SK-N-MC (cell line): ENCODE measurements at regions not wholly inside any gene's neighbourhood (a gene's known extent, or its start where the extent isn't known, plus 50 kb on each side); places are given as distances from the start of the nearest gene placed in this dataset.

Source experiments
- DNase-seq: peaks from one replicate; pipeline ENCODE4 v3.0.0-alpha.2; 2011; ENCODE audit warnings: low read depth, low spot score
- H3K27ac ChIP-seq: fragments of 200-600 bp; sonication (generic); 2 replicates; pipeline ENCODE4 v1.5.1; 2016; ENCODE audit warnings: mixed run types
- H3K36me3 ChIP-seq: fragments of 200-600 bp; sonication (generic); 2 replicates; pipeline ENCODE4 v1.6.1; 2017; ENCODE audit warnings: antibody characterized with exemption, low read length, mixed read lengths; ENCODE audit not compliant: insufficient read depth
- H3K4me3 ChIP-seq: fragments of 200-600 bp; sonication (generic); 2 replicates; pipeline ENCODE4 v1.5.1; 2016
- H3K9ac ChIP-seq: fragments of 200-600 bp; sonication (generic); 2 replicates; pipeline ENCODE4 v1.8.0; 2017; ENCODE audit warnings: mixed run types, mixed read lengths; ENCODE audit not compliant: insufficient read length
- H3K9me3 ChIP-seq: fragments of 200-600 bp; sonication (generic); 2 replicates; pipeline ENCODE4 v1.6.1; 2017; ENCODE audit warnings: low read depth, mild to moderate bottlenecking, antibody characterized with exemption, low read length, moderate library complexity, mixed read lengths
- EZH2 ChIP-seq: fragments of 200-600 bp; sonication (generic); IDR thresholded peaks from one replicate; pipeline ENCODE4 v1.6.1; 2017; ENCODE audit warnings: antibody characterized with exemption
- FOXP2 ChIP-seq: optimal IDR thresholded peaks from 2 replicates; pipeline ENCODE3; 2011; ENCODE audit warnings: mild to moderate bottlenecking, moderate library complexity; ENCODE audit not compliant: insufficient read depth; ENCODE audit errors: extremely low read length, control extremely low read depth
- POLR2AphosphoS5 ChIP-seq: IDR thresholded peaks from 2 replicates; pipeline ENCODE4 v1.6.1; 2012; ENCODE audit warnings: mild to moderate bottlenecking, low read depth, low read length, borderline replicate concordance

DNA sequence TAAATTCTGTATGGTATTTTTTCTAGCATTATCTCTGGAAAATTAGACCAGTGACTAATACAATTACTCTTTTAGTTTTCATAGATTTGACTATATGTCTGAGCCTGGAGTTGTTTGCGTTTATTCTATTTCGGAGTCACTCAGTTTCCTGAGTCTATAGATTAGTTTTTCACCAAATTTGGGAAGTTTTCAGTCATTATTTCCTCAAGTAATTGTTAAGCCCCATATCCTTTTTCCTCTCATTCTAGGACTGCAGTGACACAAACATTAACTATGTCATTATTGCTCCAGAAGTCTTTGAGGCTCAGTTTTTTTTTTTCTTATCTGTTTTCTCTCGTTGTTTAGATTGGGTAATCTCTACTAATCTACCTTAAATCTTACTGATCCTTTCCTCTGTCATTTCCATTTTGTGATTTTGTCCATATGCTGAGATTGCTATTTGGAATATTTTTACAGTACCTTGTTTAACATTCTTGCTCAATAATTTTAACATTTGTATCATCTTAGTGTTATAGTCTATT lies 886.2 kb downstream of the LTN1 start:
- no peak overlapping the region for H3K9ac ChIP-seq
- no peaks in the 10 kb centered on the region for H3K9me3 ChIP-seq
- no peak overlapping the region for H3K4me3 ChIP-seq
- H3K36me3 ChIP-seq: no peaks in the 10 kb centered on the region
- no peak overlapping the region for H3K27ac ChIP-seq
- no peak for DNase-seq
- TF ChIP-seq FOXP2 (no peak), EZH2 (no peak), POLR2AphosphoS5 (no peak)

DNA sequence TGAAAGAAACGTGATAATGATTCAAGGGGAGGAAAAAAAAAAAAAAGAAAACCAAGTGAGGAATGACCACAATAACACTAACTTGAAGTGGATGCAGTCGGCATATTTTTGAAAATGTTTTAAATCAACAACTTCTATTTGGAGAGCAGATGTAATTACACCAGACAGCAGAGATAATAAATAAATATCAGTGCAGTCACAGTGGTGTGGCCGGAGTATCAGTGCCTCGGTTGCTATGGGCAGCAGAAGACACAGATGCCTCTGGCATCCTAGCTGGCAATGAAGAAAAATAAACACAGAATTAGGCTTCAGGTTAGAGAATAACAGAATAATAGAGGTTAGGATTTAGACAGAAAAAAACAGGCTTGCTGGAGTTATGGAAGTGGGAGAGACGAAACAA lies 888.3 kb downstream of the LTN1 start:
- H3K9me3 ChIP-seq: no peaks in the 10 kb centered on the region
- H3K9ac ChIP-seq: no peak overlapping the region
- no peak overlapping the region for H3K4me3 ChIP-seq
- no peak for TF ChIP-seq EZH2
- no peak for TF ChIP-seq FOXP2
- no peak for TF ChIP-seq POLR2AphosphoS5
- DNase-seq: no peak
- no peak overlapping the region for H3K27ac ChIP-seq
- H3K36me3 ChIP-seq: no peaks in the 10 kb centered on the region

DNA sequence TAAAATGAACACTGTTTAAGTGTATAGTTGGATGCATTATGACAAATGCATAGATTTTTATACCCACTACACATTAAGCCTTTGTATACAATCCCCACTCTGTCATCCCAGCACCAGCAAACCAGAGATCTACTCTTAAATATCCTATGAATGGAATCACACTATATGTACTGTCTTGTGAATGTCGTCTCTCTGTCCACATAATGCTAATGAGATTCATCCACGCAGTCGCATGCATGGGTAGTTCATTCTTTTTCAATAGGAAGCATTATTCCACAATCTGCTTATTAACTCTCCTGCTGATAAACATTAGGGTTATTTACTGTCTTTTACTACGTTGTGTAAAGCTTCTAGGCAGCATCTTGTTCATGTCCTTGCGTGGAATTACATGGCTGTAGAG lies 892.3 kb downstream of the LTN1 start:
- Histone ChIP-seq H3K9ac (no peak overlapping the region), H3K36me3 (no peaks in the 10 kb centered on the region), H3K4me3 (no peak overlapping the region), H3K27ac (no peak overlapping the region), H3K9me3 (no peaks in the 10 kb centered on the region)
- no peak for DNase-seq
- TF ChIP-seq FOXP2 (no peak), EZH2 (no peak), POLR2AphosphoS5 (no peak)

- Histone ChIP-seq H3K9me3 (no peaks in the 10 kb centered on the region), H3K36me3 (no peaks in the 10 kb centered on the region), H3K27ac (no peak overlapping the region), H3K4me3 (no peak overlapping the region), H3K9ac (no peak overlapping the region)
- no peak for DNase-seq
- TF ChIP-seq FOXP2 (no peak), POLR2AphosphoS5 (no peak), EZH2 (no peak)
These were observed 893.5 kb downstream of the LTN1 start for GRCh38 chr21:28099001-28099705.

DNA sequence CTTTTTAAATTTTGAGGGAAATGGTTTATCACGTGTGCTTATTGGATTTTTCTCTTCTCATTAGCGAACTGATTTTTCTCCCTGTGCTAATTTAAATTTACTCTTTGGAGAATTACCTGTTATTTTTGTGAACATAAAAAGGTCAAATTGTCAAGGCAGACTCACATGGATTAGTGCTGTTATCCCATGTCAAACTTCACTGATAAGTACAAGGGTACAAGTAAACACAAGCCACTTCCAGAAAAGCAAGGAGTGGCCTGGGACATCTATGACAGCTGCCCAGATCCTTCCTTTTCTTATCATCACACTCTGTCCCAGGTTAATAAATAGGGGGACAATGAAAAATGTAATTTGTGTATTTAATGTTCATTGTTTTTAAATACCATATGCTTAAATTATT lies 901.2 kb downstream of the LTN1 start:
- TF ChIP-seq POLR2AphosphoS5 (no peak), EZH2 (no peak), FOXP2 (no peak)
- no peak overlapping the region for H3K4me3 ChIP-seq
- DNase-seq: no peak
- no peaks in the 10 kb centered on the region for H3K9me3 ChIP-seq
- no peak overlapping the region for H3K27ac ChIP-seq
- H3K36me3 ChIP-seq: no peaks in the 10 kb centered on the region
- no peak overlapping the region for H3K9ac ChIP-seq

GRCh38 chr21:28090546-28090945 lies 902.1 kb downstream of the LTN1 start:
- H3K36me3 ChIP-seq: no peaks in the 10 kb centered on the region
- H3K9ac ChIP-seq: no peak overlapping the region
- no peak for TF ChIP-seq EZH2
- no peak for TF ChIP-seq POLR2AphosphoS5
- TF ChIP-seq FOXP2: no peak
- no peak overlapping the region for H3K4me3 ChIP-seq
- H3K9me3 ChIP-seq: no peaks in the 10 kb centered on the region
- H3K27ac ChIP-seq: no peak overlapping the region
- DNase-seq: no peak

- TF ChIP-seq POLR2AphosphoS5 (no peak), EZH2 (no peak), FOXP2 (no peak)
- H3K4me3 ChIP-seq: no peak overlapping the region
- DNase-seq: no peak
- no peaks in the 10 kb centered on the region for H3K36me3 ChIP-seq
- H3K27ac ChIP-seq: no peak overlapping the region
- H3K9ac ChIP-seq: no peak overlapping the region
- H3K9me3 ChIP-seq: no peaks in the 10 kb centered on the region
These were observed 902.9 kb downstream of the LTN1 start for GRCh38 chr21:28089599-28090441.

GRCh38 chr21:28086861-28087581 lies 905.7 kb downstream of the LTN1 start:
- Histone ChIP-seq H3K27ac (no peak overlapping the region), H3K4me3 (no peak overlapping the region), H3K9me3 (no peaks in the 10 kb centered on the region), H3K9ac (no peak overlapping the region), H3K36me3 (no peaks in the 10 kb centered on the region)
- no peak for DNase-seq
- no peak for TF ChIP-seq POLR2AphosphoS5
- no peak for TF ChIP-seq FOXP2
- TF ChIP-seq EZH2: no peak
